Neuron (in vitro differentiated cells): ENCODE measurements at regions not wholly inside any gene's neighbourhood (a gene's known extent, or its start where the extent isn't known, plus 50 kb on each side); places are given as distances from the start of the nearest gene placed in this dataset.
"Not testable (repeated sequence)": the region's sequence is repeated elsewhere in the genome, so short reads cannot be mapped to it uniquely, and the experiment has no call there.

Source experiments
- H2AFZ ChIP-seq: one replicate; pipeline ENCODE4 v1.6.1; 2013; ENCODE audit warnings: low read depth, mild to moderate bottlenecking, inconsistent platforms, low read length, moderate library complexity
- H3K27me3 ChIP-seq: one replicate; pipeline ENCODE4 v1.6.1; 2013; ENCODE audit warnings: low read length; ENCODE audit not compliant: insufficient read depth
- H3K36me3 ChIP-seq: one replicate; pipeline ENCODE4 v1.6.1; 2013; ENCODE audit warnings: low read length; ENCODE audit not compliant: insufficient read depth
- H3K4me1 ChIP-seq: one replicate; pipeline ENCODE4 v1.6.1; 2013; ENCODE audit warnings: low read length; ENCODE audit not compliant: insufficient read depth
- H3K4me3 ChIP-seq: 2 replicates; pipeline ENCODE4 v1.5.1; 2013; ENCODE audit warnings: mild to moderate bottlenecking, low read length, moderate library complexity
- H3K9me3 ChIP-seq: one replicate; pipeline ENCODE4 v1.6.1; 2013; ENCODE audit warnings: low read length

GRCh38 chr13:50772881-50773280, 70.6 kb downstream of the DLEU7 start:
- H3K4me3 ChIP-seq, H3K9me3 ChIP-seq, H3K4me1 ChIP-seq, H3K36me3 ChIP-seq, H2AFZ ChIP-seq, H3K27me3 ChIP-seq: not testable (repeated sequence)
